GM23338 (cell line): ENCODE measurements at regions not wholly inside any gene's neighbourhood (a gene's known extent, or its start where the extent isn't known, plus 50 kb on each side); places are given as distances from the start of the nearest gene placed in this dataset.

ENCODE experiments used
- ATAC-seq: fragments of 200-7000 bp; cut with Tn5 transposase; 3 replicates; pipeline ENCODE4 v1.9.1; 2020
- DNase-seq: peaks from one replicate; pipeline ENCODE4 v3.0.0-alpha.2; 2015; ENCODE audit warnings: low spot score
- H2AFZ ChIP-seq: fragments of 200-600 bp; sonication (generic); 2 replicates; pipeline ENCODE4 v1.8.0; 2016; ENCODE audit warnings: antibody characterized with exemption, mild to moderate bottlenecking, moderate library complexity
- H3F3A ChIP-seq: fragments of 200-600 bp; sonication (generic); replicated peaks from 2 replicates; pipeline ENCODE4 v1.8.0; 2017; ENCODE audit warnings: antibody characterized with exemption, mixed run types, low read depth
- H3K27ac ChIP-seq: fragments of 200-600 bp; sonication (generic); 2 replicates; pipeline ENCODE4 v1.6.1; 2016; ENCODE audit warnings: low read depth
- H3K27me3 ChIP-seq: fragments of 200-600 bp; sonication (generic); 2 replicates; pipeline ENCODE4 v1.8.0; 2016; ENCODE audit warnings: mild to moderate bottlenecking, mixed run types, moderate library complexity; ENCODE audit not compliant: insufficient read depth
- H3K36me3 ChIP-seq: fragments of 200-600 bp; sonication (generic); 2 replicates; pipeline ENCODE4 v1.8.0; 2016; ENCODE audit warnings: mild to moderate bottlenecking; ENCODE audit not compliant: insufficient read depth
- H3K4me1 ChIP-seq: fragments of 200-600 bp; sonication (generic); 2 replicates; pipeline ENCODE4 v1.8.0; 2016; ENCODE audit warnings: mild to moderate bottlenecking, moderate library complexity; ENCODE audit not compliant: insufficient read depth
- H3K4me2 ChIP-seq: fragments of 200-600 bp; sonication (generic); 2 replicates; pipeline ENCODE4 v1.7.1; 2017; ENCODE audit warnings: mixed run types
- H3K4me3 ChIP-seq: fragments of 200-600 bp; sonication (generic); 2 replicates; pipeline ENCODE4 v1.6.1; 2016; ENCODE audit warnings: mixed run types
- H3K79me2 ChIP-seq: fragments of 200-600 bp; sonication (generic); replicated peaks from 2 replicates; pipeline ENCODE4 v1.8.0; 2017; ENCODE audit warnings: mild to moderate bottlenecking; ENCODE audit not compliant: insufficient read depth
- H3K9me2 ChIP-seq: fragments of 200-600 bp; sonication (generic); 2 replicates; pipeline ENCODE4 v1.8.0; 2017; ENCODE audit not compliant: insufficient read depth
- H4K20me1 ChIP-seq: fragments of 200-600 bp; sonication (generic); replicated peaks from 2 replicates; pipeline ENCODE4 v1.8.0; 2017; ENCODE audit warnings: mild to moderate bottlenecking; ENCODE audit not compliant: insufficient read depth
- H3K27ac Mint-ChIP-seq: 2 replicates; pipeline ENCODE4 v1.8.0; 2020; ENCODE audit warnings: inconsistent platforms, mild to moderate bottlenecking, moderate library complexity, mixed read lengths
- H3K27me3 Mint-ChIP-seq: 3 replicates; pipeline ENCODE4 v1.8.0; 2022; ENCODE audit warnings: low read depth, mild to moderate bottlenecking, moderate library complexity, mixed read lengths, inconsistent platforms; ENCODE audit not compliant: insufficient read depth, poor library complexity
- H3K36me3 Mint-ChIP-seq: 3 replicates; pipeline ENCODE4 v1.8.0; 2021; ENCODE audit warnings: low read depth, mild to moderate bottlenecking, inconsistent platforms, moderate library complexity, mixed read lengths
- H3K4me1 Mint-ChIP-seq: 3 replicates; pipeline ENCODE4 v1.8.0; 2020; ENCODE audit warnings: mild to moderate bottlenecking, inconsistent platforms, mixed read lengths
- H3K4me3 Mint-ChIP-seq: 3 replicates; pipeline ENCODE4 v1.8.0; 2021; ENCODE audit warnings: moderate library complexity, mild to moderate bottlenecking, inconsistent platforms, mixed read lengths
- H3K9me3 Mint-ChIP-seq: 3 replicates; pipeline ENCODE4 v1.8.0; 2020; ENCODE audit warnings: moderate library complexity, mild to moderate bottlenecking, inconsistent platforms, mixed read lengths
- CREB1 ChIP-seq: fragments of 250-450 bp; sonication (Bioruptor Pico); IDR thresholded peaks from 2 replicates; pipeline ENCODE4 v1.5.0; 2020; ENCODE audit warnings: low read depth, mild to moderate bottlenecking, moderate library complexity
- CTCF ChIP-seq, 2 experiments: fragments of 200-600 bp in 1 of 2; sonication (generic) in 1 of 2; conservative IDR thresholded peaks; 2 replicates each; pipeline versions ENCODE4 v1.5.1 to v1.6.1; 2016 to 2017; ENCODE audit warnings: antibody characterized with exemption in 2 of 2, low read depth in 2 of 2, mild to moderate bottlenecking in 2 of 2, moderate library complexity in 1 of 2
- ETS1 ChIP-seq: IDR thresholded peaks from 2 replicates; pipeline ENCODE4 v1.6.1; 2016; ENCODE audit warnings: antibody characterized with exemption
- EZH2 ChIP-seq: fragments of 200-600 bp; sonication (generic); IDR thresholded peaks from one replicate; pipeline ENCODE4 v1.8.0; 2017; ENCODE audit warnings: antibody characterized with exemption, mild to moderate bottlenecking, low read depth; ENCODE audit not compliant: unreplicated experiment
- EZH2phosphoT487 ChIP-seq: fragments of 200-600 bp; sonication (generic); IDR thresholded peaks from one replicate; pipeline ENCODE4 v1.8.1; 2018; ENCODE audit warnings: antibody characterized with exemption; ENCODE audit not compliant: unreplicated experiment
- JUNB ChIP-seq: IDR thresholded peaks from one replicate; pipeline ENCODE4 v1.6.1; 2016; ENCODE audit warnings: antibody characterized with exemption; ENCODE audit not compliant: unreplicated experiment
- NANOG ChIP-seq: IDR thresholded peaks from 2 replicates; pipeline ENCODE4 v1.6.1; 2016; ENCODE audit warnings: antibody characterized with exemption, borderline replicate concordance
- POLR2AphosphoS5 ChIP-seq: IDR thresholded peaks from 2 replicates; pipeline ENCODE4 v1.6.1; 2016; ENCODE audit warnings: antibody characterized with exemption, low read depth
- REST ChIP-seq: IDR thresholded peaks from one replicate; pipeline ENCODE4 v1.6.1; 2018; ENCODE audit warnings: antibody characterized with exemption; ENCODE audit not compliant: unreplicated experiment
- STAT1 ChIP-seq: IDR thresholded peaks from one replicate; pipeline ENCODE4 v1.6.1; 2016; ENCODE audit warnings: antibody characterized with exemption; ENCODE audit not compliant: unreplicated experiment
- ZNF114 ChIP-seq: fragments of 250-450 bp; sonication (Bioruptor Pico); IDR thresholded peaks from 2 replicates; pipeline ENCODE4 v1.5.0; 2020; ENCODE audit warnings: mild to moderate bottlenecking, moderate library complexity
- ZNF331 ChIP-seq: fragments of 250-450 bp; sonication (Bioruptor Pico); IDR thresholded peaks from 2 replicates; pipeline ENCODE4 v1.5.0; 2020; ENCODE audit warnings: low read depth, mild to moderate bottlenecking, moderate library complexity
- ZNF462 ChIP-seq: fragments of 250-450 bp; sonication (Bioruptor Pico); IDR thresholded peaks from 2 replicates; pipeline ENCODE4 v1.5.0; 2020; ENCODE audit warnings: mild to moderate bottlenecking, moderate library complexity

GRCh38 chr2:62443471-62443870, 62.5 kb downstream of the TMEM17 start:
- H3K27ac ChIP-seq: no peak overlapping the region
- no peaks in the 10 kb centered on the region for H3K4me1 Mint-ChIP-seq
- no peaks in the 10 kb centered on the region for H3K27me3 ChIP-seq
- H3K4me2 ChIP-seq: no peak overlapping the region
- H3K9me3 Mint-ChIP-seq: no peaks in the 10 kb centered on the region
- no peaks in the 10 kb centered on the region for H3K36me3 Mint-ChIP-seq
- no peaks in the 10 kb centered on the region for H3K4me1 ChIP-seq
- H2AFZ ChIP-seq: no peak overlapping the region
- H3K9me2 ChIP-seq: peaks cover 17% of the 10 kb centered on the region
- no peak overlapping the region for H3K4me3 Mint-ChIP-seq
- H3K4me3 ChIP-seq: no peak overlapping the region
- no peaks in the 10 kb centered on the region for H3K36me3 ChIP-seq
- H3K79me2 ChIP-seq: no peaks in the 10 kb centered on the region
- no peak overlapping the region for H3K27ac Mint-ChIP-seq
- TF ChIP-seq JUNB: no peak
- TF ChIP-seq ZNF331 (CRISPR knock-in tag): no peak
- TF ChIP-seq ZNF462 (CRISPR knock-in tag): no peak
- TF ChIP-seq POLR2AphosphoS5: no peak
- no peak for TF ChIP-seq ETS1
- TF ChIP-seq REST: no peak
- TF ChIP-seq ZNF114 (CRISPR knock-in tag): no peak
- no peak for TF ChIP-seq STAT1
- no peak for TF ChIP-seq CREB1 (CRISPR knock-in tag)
- TF ChIP-seq CTCF (conservative IDR thresholded peaks at IDR 0.05; ENCODE audit: low read depth in 2 of 2): no peak
- TF ChIP-seq NANOG: no peak
- TF ChIP-seq EZH2phosphoT487: no peak
- TF ChIP-seq EZH2: no peak
- peaks cover 4% of the 10 kb centered on the region for H3K27me3 Mint-ChIP-seq
- DNase-seq (no peak), ATAC-seq (no peak)
- H3F3A ChIP-seq: no peaks in the 10 kb centered on the region
- H4K20me1 ChIP-seq: no peaks in the 10 kb centered on the region
